ENCODE measurements at regions not wholly inside any gene's neighbourhood (a gene's known extent, or its start where the extent isn't known, plus 50 kb on each side); places are given as distances from the start of the nearest gene placed in this dataset.

DNA sequence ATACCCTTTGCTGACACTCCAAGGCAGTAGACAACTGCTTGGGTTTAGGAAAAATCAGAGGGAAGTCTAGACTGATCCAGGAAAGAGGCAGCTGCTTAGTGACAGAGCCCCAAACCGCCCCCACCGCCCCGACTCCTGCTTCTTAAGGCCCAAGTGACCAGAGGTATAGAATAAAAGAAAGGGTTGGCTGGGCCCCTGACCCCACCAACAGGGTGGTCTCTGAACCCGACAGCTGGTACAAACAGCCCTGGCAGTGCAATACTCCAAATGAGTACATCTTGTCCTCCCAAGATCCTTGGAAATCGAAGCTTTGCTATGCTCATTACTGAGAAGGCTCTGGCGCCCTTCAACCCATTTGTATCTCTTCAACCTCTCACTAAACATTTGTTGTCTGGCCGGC is 60.6 kb downstream of the PABIR2 start:
- Histone ChIP-seq H3K27ac (ENCODE audit: low read depth, low read length) (no peak overlapping the region), H4K8ac (ENCODE audit: extremely low read depth, insufficient read depth, low read length) (no peak overlapping the region), H2BK120ac (replicated peaks; ENCODE audit: low read depth, low read length) (no peak overlapping the region), H3K23ac (ENCODE audit: insufficient read length) (no peak overlapping the region), H2BK5ac (ENCODE audit: low read depth, low read length) (no peak overlapping the region), H2BK20ac (ENCODE audit: low read length) (no peak overlapping the region), H3K14ac (ENCODE audit: insufficient read length) (no peak overlapping the region), H3K36me3 (ENCODE audit: control insufficient read depth in 2 of 4, insufficient read depth in 4 of 4, low read length in 3 of 4) (no peaks in the 10 kb centered on the region), H3K18ac (ENCODE audit: extremely low read depth, low read length) (no peak overlapping the region), H3K23me2 (ENCODE audit: low read depth, low read length) (no peaks in the 10 kb centered on the region), H3K4ac (replicated peaks; ENCODE audit: insufficient read length, low read depth, low read length) (no peak overlapping the region), H3K4me3 (ENCODE audit: extremely low read depth in 1 of 4, insufficient read depth in 2 of 4, low read depth in 3 of 4, low read length in 4 of 4) (no peak overlapping the region), H3K27me3 (replicated peaks in 1 of 4; ENCODE audit: control insufficient read depth in 3 of 4, extremely low read depth in 1 of 4, insufficient read depth in 3 of 4, low read length in 3 of 4) (no peaks in the 10 kb centered on the region), H2AFZ (ENCODE audit: low read length) (no peak overlapping the region), H3K9ac (replicated peaks in 1 of 4; ENCODE audit: extremely low read depth in 1 of 4, low read depth in 3 of 4, low read length in 3 of 4) (no peak overlapping the region), H3K4me1 (replicated peaks in 1 of 4; ENCODE audit: control insufficient read depth in 3 of 4, insufficient read depth in 4 of 4, low read length in 3 of 4) (peaks cover 0 to 7% (median 2%) of the 10 kb centered on the region in 4 experiments; a peak in 4 of 7 replicates), H3K9me3 (ENCODE audit: insufficient read depth in 2 of 2, low read depth in 1 of 2, low read length in 1 of 2) (no peaks in the 10 kb centered on the region), H3K56ac (replicated peaks; ENCODE audit: insufficient read length, low read depth, low read length) (no peak overlapping the region), H4K5ac (ENCODE audit: insufficient read length, low read depth, low read length) (no peak overlapping the region), H2BK12ac (ENCODE audit: low read depth, low read length) (no peak overlapping the region), H2BK15ac (ENCODE audit: low read length) (no peak overlapping the region), H3K79me1 (ENCODE audit: low read depth, low read length) (no peaks in the 10 kb centered on the region), H3K79me2 (ENCODE audit: control insufficient read depth in 1 of 2, insufficient read depth in 2 of 2, low read length in 2 of 2) (no peaks in the 10 kb centered on the region), H4K20me1 (replicated peaks in 1 of 2; ENCODE audit: control insufficient read depth in 1 of 2, insufficient read depth in 2 of 2, low read length in 2 of 2) (no peaks in the 10 kb centered on the region), H4K91ac (replicated peaks; ENCODE audit: insufficient read length, low read length) (no peak overlapping the region), H2AK5ac (ENCODE audit: low read depth, low read length) (no peak overlapping the region), H3K4me2 (ENCODE audit: insufficient read depth in 1 of 2, low read depth in 2 of 2, low read length in 2 of 2) (no peak overlapping the region)
- POLR2A ChIA-PET (ENCODE audit: partially characterized antibody): no interaction called here
- 100% methylated on average over 3 of the region's 7 CpGs; no CpG with 5 or more reads in 1 of the 2 experiments for WGBS, 2 experiments (ENCODE audit: extremely low coverage in 1 of 2, insufficient coverage in 1 of 2, insufficient read length in 1 of 2, insufficient replicate concordance in 2 of 2, low coverage in 1 of 2, low lambda C conversion rate in 2 of 2, missing lambda C conversion rate in 1 of 2)
- no peak for DNase-seq (ENCODE audit: low read depth in 1 of 2, low spot score in 2 of 2)
- CTCF ChIA-PET (ENCODE audit: partially characterized antibody): interaction anchor here (0.6 to 1.4 kb wide), 3 partner anchors 17 to 786 kb away, joined by 3 to 4 read pairs (median 4); no protein-coding TSS in a partner anchor
- FAIRE-seq: no peak
- TF ChIP-seq KDM1A (IDR thresholded peaks at IDR 0.05; ENCODE audit: borderline replicate concordance, low read length): no peak
- TF ChIP-seq EGR1 (IDR thresholded peaks at IDR 0.05; ENCODE audit: borderline replicate concordance, low read depth, low read length): no peak
- TF ChIP-seq TAF1 (IDR thresholded peaks at IDR 0.05; ENCODE audit: low read depth, low read length): no peak
- TF ChIP-seq ATF2 (IDR thresholded peaks at IDR 0.05; ENCODE audit: low read length): no peak
- TF ChIP-seq RAD21 (IDR thresholded peaks at IDR 0.05 in 1 of 2, conservative IDR thresholded peaks at IDR 0.05 in 1 of 2; ENCODE audit: low read depth in 2 of 2, low read length in 2 of 2): no peak
- TF ChIP-seq GABPA (IDR thresholded peaks at IDR 0.05; ENCODE audit: borderline replicate concordance, insufficient read depth, low read length): no peak
- TF ChIP-seq CHD2 (IDR thresholded peaks at IDR 0.05; ENCODE audit: low read length): no peak
- TF ChIP-seq RXRA (IDR thresholded peaks at IDR 0.05; ENCODE audit: insufficient read depth, low read depth, low read length): no peak
- TF ChIP-seq EZH2 (IDR thresholded peaks at IDR 0.05; ENCODE audit: low read depth, low read length, severe bottlenecking): no peak
- TF ChIP-seq BACH1 (IDR thresholded peaks at IDR 0.05; ENCODE audit: low read length): no peak
- no peak for TF ChIP-seq JUND (IDR thresholded peaks at IDR 0.05; ENCODE audit: low read length)
- no peak for TF ChIP-seq PHF8 (conservative IDR thresholded peaks at IDR 0.05; ENCODE audit: low read depth, low read length)
- TF ChIP-seq TCF12 (IDR thresholded peaks at IDR 0.05; ENCODE audit: low read depth, low read length): no peak
- TF ChIP-seq POLR2AphosphoS5 (IDR thresholded peaks at IDR 0.05; ENCODE audit: low read depth, low read length): no peak

Data from H1 (cell line).